ENCODE measurements at regions not wholly inside any gene's neighbourhood (a gene's known extent, or its start where the extent isn't known, plus 50 kb on each side); places are given as distances from the start of the nearest gene placed in this dataset.

DNA sequence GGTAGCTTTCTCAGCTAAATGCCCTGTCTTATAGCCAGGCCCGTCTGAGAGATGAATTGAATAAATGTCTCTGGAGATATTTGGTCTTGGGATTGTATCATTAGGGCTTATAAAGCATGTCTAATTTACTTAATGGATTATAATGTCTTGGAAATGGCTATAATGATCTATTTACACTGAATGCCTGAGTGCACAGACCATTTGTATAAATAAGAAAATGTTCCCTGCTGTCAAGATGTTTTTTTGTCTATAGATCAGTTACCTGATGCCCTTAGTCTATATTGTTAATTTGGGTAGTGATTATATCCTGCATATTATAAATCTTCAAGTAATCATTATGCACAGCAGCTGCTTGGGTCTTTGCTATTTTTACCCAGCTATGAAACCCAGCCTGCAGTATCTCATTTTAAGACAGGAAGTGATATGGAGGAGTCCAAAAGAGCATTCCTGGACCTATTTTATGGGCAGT, 112.9 kb upstream of the ACTBL2 start:
- TF ChIP-seq, protein P1, sequence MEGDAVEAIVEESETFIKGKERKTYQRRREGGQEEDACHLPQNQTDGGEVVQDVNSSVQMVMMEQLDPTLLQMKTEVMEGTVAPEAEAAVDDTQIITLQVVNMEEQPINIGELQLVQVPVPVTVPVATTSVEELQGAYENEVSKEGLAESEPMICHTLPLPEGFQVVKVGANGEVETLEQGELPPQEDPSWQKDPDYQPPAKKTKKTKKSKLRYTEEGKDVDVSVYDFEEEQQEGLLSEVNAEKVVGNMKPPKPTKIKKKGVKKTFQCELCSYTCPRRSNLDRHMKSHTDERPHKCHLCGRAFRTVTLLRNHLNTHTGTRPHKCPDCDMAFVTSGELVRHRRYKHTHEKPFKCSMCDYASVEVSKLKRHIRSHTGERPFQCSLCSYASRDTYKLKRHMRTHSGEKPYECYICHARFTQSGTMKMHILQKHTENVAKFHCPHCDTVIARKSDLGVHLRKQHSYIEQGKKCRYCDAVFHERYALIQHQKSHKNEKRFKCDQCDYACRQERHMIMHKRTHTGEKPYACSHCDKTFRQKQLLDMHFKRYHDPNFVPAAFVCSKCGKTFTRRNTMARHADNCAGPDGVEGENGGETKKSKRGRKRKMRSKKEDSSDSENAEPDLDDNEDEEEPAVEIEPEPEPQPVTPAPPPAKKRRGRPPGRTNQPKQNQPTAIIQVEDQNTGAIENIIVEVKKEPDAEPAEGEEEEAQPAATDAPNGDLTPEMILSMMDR (IDR thresholded peaks at IDR 0.05; ENCODE audit: insufficient read depth, low read depth, low read length): no peak
- TF ChIP-seq EZH2 (IDR thresholded peaks at IDR 0.05; ENCODE audit: insufficient read depth, low read length): no peak
